Mesothelial cell of epicardium (in vitro differentiated cells): ENCODE measurements at regions not wholly inside any gene's neighbourhood (a gene's known extent, or its start where the extent isn't known, plus 50 kb on each side); places are given as distances from the start of the nearest gene placed in this dataset.

Experiments used
- DNase-seq, 2 experiments: peaks; one replicate each; pipeline ENCODE4 v3.0.0; 2021; ENCODE audit warnings: low spot score in 2 of 2; ENCODE audit not compliant: unreplicated experiment in 2 of 2
- H3K27ac Mint-ChIP-seq: 2 replicates; pipeline ENCODE4 v1.8.0; 2021; ENCODE audit warnings: mixed read lengths
- H3K27me3 Mint-ChIP-seq: 2 replicates; pipeline ENCODE4 v1.8.0; 2021; ENCODE audit warnings: low read depth, mixed read lengths
- H3K36me3 Mint-ChIP-seq: 2 replicates; pipeline ENCODE4 v1.8.0; 2021; ENCODE audit warnings: mixed read lengths
- H3K4me1 Mint-ChIP-seq: 2 replicates; pipeline ENCODE4 v1.8.0; 2021; ENCODE audit warnings: mixed read lengths
- H3K4me3 Mint-ChIP-seq: 2 replicates; pipeline ENCODE4 v1.8.0; 2021; ENCODE audit warnings: mild to moderate bottlenecking, moderate library complexity, mixed read lengths
- H3K9me3 Mint-ChIP-seq: 2 replicates; pipeline ENCODE4 v1.8.0; 2021; ENCODE audit warnings: mixed read lengths
- TF ChIP-seq, protein P1 (sequence below): fragments of 200-600 bp; sonication (generic); IDR thresholded peaks from one replicate; pipeline ENCODE4 v1.5.0; 2021; ENCODE audit warnings: antibody characterized with exemption; ENCODE audit not compliant: unreplicated experiment

DNA sequence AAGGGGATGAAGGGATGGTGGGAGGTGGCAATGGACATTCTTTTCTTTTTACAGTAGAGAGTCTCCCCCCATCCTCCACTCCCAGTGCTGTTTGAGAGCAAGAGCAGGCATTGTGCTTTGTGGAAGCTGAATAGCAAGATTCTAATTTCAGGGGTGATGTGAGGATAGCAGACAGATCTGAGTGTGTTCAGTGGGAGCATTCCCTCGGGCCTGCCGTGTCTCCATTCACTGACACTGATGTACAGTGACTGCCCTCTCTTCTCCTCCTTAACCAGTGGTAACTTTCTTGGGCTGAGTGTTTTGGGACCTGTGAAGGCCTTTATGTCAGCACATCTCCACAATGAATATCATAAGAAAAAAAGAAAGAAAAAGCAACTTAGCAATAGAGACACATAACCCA lies 396.6 kb upstream of the RPS6KA3 start:
- Mint-ChIP-seq H3K4me3 (no peak overlapping the region), H3K27ac (no peak overlapping the region), H3K9me3 (peaks cover 6% of the 10 kb centered on the region), H3K27me3 (no peaks in the 10 kb centered on the region), H3K36me3 (no peaks in the 10 kb centered on the region), H3K4me1 (peaks cover 23% of the 10 kb centered on the region)
- TF ChIP-seq, protein P1, sequence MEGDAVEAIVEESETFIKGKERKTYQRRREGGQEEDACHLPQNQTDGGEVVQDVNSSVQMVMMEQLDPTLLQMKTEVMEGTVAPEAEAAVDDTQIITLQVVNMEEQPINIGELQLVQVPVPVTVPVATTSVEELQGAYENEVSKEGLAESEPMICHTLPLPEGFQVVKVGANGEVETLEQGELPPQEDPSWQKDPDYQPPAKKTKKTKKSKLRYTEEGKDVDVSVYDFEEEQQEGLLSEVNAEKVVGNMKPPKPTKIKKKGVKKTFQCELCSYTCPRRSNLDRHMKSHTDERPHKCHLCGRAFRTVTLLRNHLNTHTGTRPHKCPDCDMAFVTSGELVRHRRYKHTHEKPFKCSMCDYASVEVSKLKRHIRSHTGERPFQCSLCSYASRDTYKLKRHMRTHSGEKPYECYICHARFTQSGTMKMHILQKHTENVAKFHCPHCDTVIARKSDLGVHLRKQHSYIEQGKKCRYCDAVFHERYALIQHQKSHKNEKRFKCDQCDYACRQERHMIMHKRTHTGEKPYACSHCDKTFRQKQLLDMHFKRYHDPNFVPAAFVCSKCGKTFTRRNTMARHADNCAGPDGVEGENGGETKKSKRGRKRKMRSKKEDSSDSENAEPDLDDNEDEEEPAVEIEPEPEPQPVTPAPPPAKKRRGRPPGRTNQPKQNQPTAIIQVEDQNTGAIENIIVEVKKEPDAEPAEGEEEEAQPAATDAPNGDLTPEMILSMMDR, result no peak
- no peak for DNase-seq

DNA sequence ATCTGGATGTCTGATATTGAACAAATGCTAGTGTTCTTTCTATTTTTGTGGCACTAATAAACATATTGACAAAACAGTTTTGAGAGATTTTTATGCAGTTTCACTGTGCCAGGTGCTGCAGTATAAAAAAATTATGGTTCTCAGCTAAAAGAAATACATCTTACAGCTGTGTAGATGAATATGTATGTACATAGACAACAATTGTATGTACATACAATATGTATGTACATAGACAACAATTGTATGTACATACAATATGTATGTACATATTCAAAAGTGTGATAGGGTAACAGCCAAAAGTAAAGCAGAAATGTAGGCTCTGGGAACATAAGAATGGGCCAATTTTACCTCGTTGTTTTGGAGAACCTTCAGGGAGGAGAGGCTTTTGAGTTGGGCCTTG lies 390.0 kb upstream of the RPS6KA3 start:
- no peak overlapping the region for H3K27ac Mint-ChIP-seq
- no peaks in the 10 kb centered on the region for H3K27me3 Mint-ChIP-seq
- no peak overlapping the region for H3K4me3 Mint-ChIP-seq
- no peaks in the 10 kb centered on the region for H3K36me3 Mint-ChIP-seq
- H3K9me3 Mint-ChIP-seq, result peaks cover 13% of the 10 kb centered on the region
- TF ChIP-seq, protein P1, result no peak
- no peak for DNase-seq
- H3K4me1 Mint-ChIP-seq, result no peaks in the 10 kb centered on the region

DNA sequence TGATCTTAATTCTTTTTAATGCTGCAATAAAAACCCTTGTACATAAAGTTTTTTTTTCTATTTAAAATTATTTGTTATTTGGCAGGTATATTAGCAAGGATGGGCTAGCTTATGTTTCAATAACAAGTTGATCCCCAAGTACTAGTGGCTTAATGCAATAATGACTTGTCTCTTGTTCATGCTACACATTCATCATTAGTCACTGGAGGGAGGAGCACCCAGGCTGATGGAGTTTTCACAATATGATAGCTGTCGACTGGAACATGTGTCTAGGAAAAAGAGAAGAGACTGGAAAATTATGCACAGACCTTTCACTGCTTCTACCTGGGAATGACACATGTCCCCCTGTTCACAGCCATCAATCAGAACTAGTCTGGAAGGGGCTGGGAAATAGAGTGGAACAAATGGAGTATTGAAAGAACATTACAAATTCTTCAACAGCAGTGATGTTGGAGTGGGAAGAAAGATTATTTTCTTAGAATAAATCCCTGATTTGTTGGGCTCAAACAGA lies 387.9 kb upstream of the RPS6KA3 start:
- TF ChIP-seq, protein P1, result no peak

DNA sequence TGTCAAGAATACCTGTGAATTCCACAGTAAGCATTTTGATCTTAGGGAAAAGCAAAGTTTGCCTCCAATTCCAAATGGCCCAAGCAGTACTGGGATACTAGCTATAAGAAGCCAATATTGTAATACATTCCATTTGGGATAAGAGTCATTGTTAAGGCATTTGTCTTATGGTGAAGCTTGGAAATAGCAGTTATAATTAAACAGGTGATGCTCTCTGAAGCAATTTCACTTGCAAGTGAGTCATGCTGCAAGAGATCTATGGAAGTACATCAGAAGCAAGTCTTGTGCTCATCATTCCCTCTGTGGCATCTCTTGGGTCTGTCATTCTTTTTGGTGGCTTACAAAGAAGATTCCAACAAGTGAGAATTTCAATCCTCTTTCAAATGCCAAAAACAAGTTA lies 386.4 kb upstream of the RPS6KA3 start:
- no peak for DNase-seq
- Mint-ChIP-seq H3K4me3 (no peak overlapping the region), H3K36me3 (no peaks in the 10 kb centered on the region), H3K9me3 (peaks cover 8% of the 10 kb centered on the region), H3K27ac (no peak overlapping the region), H3K27me3 (no peaks in the 10 kb centered on the region), H3K4me1 (no peaks in the 10 kb centered on the region)
- TF ChIP-seq, protein P1, result no peak

More for the DNA sequence above, 387.9 kb upstream of the RPS6KA3 start:
- Mint-ChIP-seq H3K9me3 (peaks cover 14% of the 10 kb centered on the region), H3K27ac (no peak overlapping the region), H3K4me1 (no peaks in the 10 kb centered on the region), H3K36me3 (no peaks in the 10 kb centered on the region), H3K4me3 (no peak overlapping the region), H3K27me3 (no peaks in the 10 kb centered on the region)
- DNase-seq, result no peak

DNA sequence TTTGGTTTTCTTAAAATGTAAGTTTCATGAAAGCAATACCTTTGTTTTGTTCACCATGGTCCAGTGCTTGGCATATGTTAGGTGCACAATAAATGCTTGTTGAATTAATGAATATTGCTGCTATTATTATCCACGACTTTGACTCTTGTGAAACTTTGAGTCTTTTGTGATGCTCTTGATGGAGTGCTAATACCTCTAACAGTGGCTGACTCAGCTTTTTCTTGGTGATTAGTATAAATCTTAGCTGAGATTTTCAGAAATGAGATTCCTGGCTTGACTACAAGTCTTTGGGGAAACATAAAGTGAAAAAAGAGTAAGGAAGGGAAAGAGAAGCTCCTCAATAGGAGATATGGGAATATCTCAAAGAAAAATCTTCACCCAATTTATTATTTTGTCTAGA lies 375.2 kb upstream of the RPS6KA3 start:
- no peak overlapping the region for H3K27ac Mint-ChIP-seq
- no peak overlapping the region for H3K4me3 Mint-ChIP-seq
- peaks cover 2% of the 10 kb centered on the region for H3K27me3 Mint-ChIP-seq
- peaks cover 17% of the 10 kb centered on the region for H3K9me3 Mint-ChIP-seq
- H3K36me3 Mint-ChIP-seq, result no peaks in the 10 kb centered on the region
- TF ChIP-seq, protein P1, result no peak
- no peak for DNase-seq
- no peaks in the 10 kb centered on the region for H3K4me1 Mint-ChIP-seq

DNA sequence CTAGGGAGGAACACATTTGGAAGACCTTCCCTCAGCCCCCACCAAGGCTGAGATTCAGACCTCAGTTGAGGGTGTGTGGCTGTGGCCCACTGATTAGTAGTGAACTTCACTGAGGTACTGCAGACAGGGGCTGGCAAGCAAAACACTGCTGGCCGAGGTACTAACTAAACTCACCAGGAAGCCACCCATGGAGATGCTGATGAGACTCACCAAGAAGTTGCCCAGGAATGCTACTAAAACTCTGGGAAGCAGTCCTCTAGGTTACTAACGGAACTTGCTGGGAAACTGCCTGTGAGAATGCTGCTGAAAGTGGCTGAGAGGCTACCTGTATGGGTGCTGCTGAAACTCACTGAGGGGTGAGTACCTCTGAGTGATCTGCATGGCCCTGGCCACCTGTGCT lies 372.4 kb upstream of the RPS6KA3 start:
- Mint-ChIP-seq H3K9me3 (no peaks in the 10 kb centered on the region), H3K4me3 (no peak overlapping the region), H3K36me3 (no peaks in the 10 kb centered on the region), H3K27me3 (peaks cover 2% of the 10 kb centered on the region), H3K4me1 (no peaks in the 10 kb centered on the region), H3K27ac (no peak overlapping the region)
- no peak for DNase-seq
- TF ChIP-seq, protein P1, result no peak
